Small intestine (tissue), 7 donors: ENCODE measurements at regions not wholly inside any gene's neighbourhood (a gene's known extent, or its start where the extent isn't known, plus 50 kb on each side); places are given as distances from the start of the nearest gene placed in this dataset.

Experiments used
- DNase-seq, 2 donors: peaks; one replicate each; pipeline versions ENCODE4 v3.0.0 to v3.0.0-alpha.2; 2013
- FAIRE-seq: peaks from 2 replicates; lab custom pipeline; 2012; peaks lifted over from hg19 to GRCh38; lab: Jason Lieb, UNC
- H3K27ac ChIP-seq, 3 donors: one replicate each; pipeline ENCODE4 v1.5.1; 2013; ENCODE audit warnings: low read length in 2 of 3, mild to moderate bottlenecking in 2 of 3, control low read depth in 1 of 3, inconsistent platforms in 1 of 3, low read depth in 1 of 3, moderate library complexity in 1 of 3
- H3K27me3 ChIP-seq, 3 donors: one replicate each; pipeline ENCODE4 v1.6.1; 2013; ENCODE audit warnings: low read length in 3 of 3, inconsistent platforms in 1 of 3; ENCODE audit not compliant: control insufficient read depth in 3 of 3, insufficient read depth in 3 of 3
- H3K36me3 ChIP-seq, 3 donors: one replicate each; pipeline ENCODE4 v1.6.1; 2013; ENCODE audit warnings: low read length in 3 of 3, inconsistent platforms in 1 of 3, low read depth in 1 of 3, mild to moderate bottlenecking in 1 of 3, moderate library complexity in 1 of 3; ENCODE audit not compliant: control insufficient read depth in 3 of 3, insufficient read depth in 2 of 3
- H3K4me1 ChIP-seq, 3 donors: one replicate each; pipeline ENCODE4 v1.6.1; 2013; ENCODE audit warnings: low read length in 2 of 3, inconsistent platforms in 1 of 3, low read depth in 1 of 3, mild to moderate bottlenecking in 1 of 3, moderate library complexity in 1 of 3; ENCODE audit not compliant: control insufficient read depth in 3 of 3, insufficient read depth in 2 of 3
- H3K4me3 ChIP-seq, 3 donors: one replicate each; pipeline ENCODE4 v1.5.1; 2013; ENCODE audit warnings: low read length in 3 of 3, control low read depth in 1 of 3, inconsistent platforms in 1 of 3, low read depth in 1 of 3, mild to moderate bottlenecking in 1 of 3, moderate library complexity in 1 of 3
- H3K9me3 ChIP-seq, 2 donors: one replicate each; pipeline ENCODE4 v1.6.1; 2013; ENCODE audit warnings: low read depth in 1 of 2, low read length in 1 of 2; ENCODE audit not compliant: control insufficient read depth in 2 of 2, insufficient read depth in 1 of 2
- WGBS, 3 donors: extraction: QIAGEN DNeasy Blood & Tissue Kit; methylation state at CpG; one replicate each; pipeline ENCODE4 v1.1.7; 2013; 5-methylcytosine and 5-hydroxymethylcytosine counted together
- donor health status: healthy with polysubstance abuse.
- donor health status: control.
- donor health status: control.
- donor health status: Bipolar disorder and iron deficiency.
- donor health status: healthy.

GRCh38 chr22:49663823-49664222 lies 163.8 kb downstream of the BRD1 start:
- no peak for DNase-seq
- Histone ChIP-seq H3K27ac (no peak overlapping the region), H3K4me1 (no peaks in the 10 kb centered on the region), H3K4me3 (no peak overlapping the region), H3K36me3 (no peaks in the 10 kb centered on the region), H3K27me3 (peaks cover 0 to 3% (median 0%) of the 10 kb centered on the region in 3 donors), H3K9me3 (no peaks in the 10 kb centered on the region)
- FAIRE-seq = no peak
- 69 to 82% (median 75%) methylated on average over 7 of the region's 7 CpGs for WGBS, 3 donors

DNA sequence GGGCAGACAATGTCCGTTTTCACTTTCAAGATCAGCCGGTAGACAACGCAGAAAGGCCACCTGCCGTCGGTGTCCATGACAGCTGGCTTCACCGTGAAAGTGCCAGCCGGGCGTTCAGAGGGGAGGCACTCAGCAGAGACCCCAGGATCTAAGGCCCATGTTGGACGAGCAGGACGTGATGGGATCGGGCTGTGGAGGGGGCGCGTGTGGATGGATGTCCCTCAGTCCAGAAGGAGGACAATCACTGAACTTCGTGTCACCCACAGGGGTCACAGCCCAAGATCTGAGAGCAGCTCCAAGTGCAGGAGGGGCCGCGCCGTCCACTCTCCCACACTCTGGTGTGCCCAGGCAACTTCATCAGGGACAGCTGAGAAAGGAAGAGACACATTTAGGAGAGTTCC lies 164.4 kb downstream of the BRD1 start:
- Histone ChIP-seq H3K27me3 (peaks cover 0 to 1% (median 0%) of the 10 kb centered on the region in 3 donors), H3K9me3 (no peaks in the 10 kb centered on the region), H3K4me1 (no peaks in the 10 kb centered on the region), H3K4me3 (no peak overlapping the region), H3K36me3 (no peaks in the 10 kb centered on the region), H3K27ac (no peak overlapping the region)
- WGBS, 3 donors = 84 to 92% (median 89%) methylated on average over 17 of the region's 17 CpGs
- DNase-seq (no peak), FAIRE-seq (no peak)

GRCh38 chr22:49662681-49663080 lies 165.0 kb downstream of the BRD1 start:
- H3K4me3 ChIP-seq = no peak overlapping the region
- H3K9me3 ChIP-seq = no peaks in the 10 kb centered on the region
- H3K36me3 ChIP-seq = no peaks in the 10 kb centered on the region
- H3K4me1 ChIP-seq = no peaks in the 10 kb centered on the region
- DNase-seq (no peak), FAIRE-seq (no peak)
- H3K27me3 ChIP-seq = no peaks in the 10 kb centered on the region
- H3K27ac ChIP-seq = no peak overlapping the region
- 72 to 80% (median 80%) methylated on average over 18 of the region's 18 CpGs for WGBS, 3 donors

DNA sequence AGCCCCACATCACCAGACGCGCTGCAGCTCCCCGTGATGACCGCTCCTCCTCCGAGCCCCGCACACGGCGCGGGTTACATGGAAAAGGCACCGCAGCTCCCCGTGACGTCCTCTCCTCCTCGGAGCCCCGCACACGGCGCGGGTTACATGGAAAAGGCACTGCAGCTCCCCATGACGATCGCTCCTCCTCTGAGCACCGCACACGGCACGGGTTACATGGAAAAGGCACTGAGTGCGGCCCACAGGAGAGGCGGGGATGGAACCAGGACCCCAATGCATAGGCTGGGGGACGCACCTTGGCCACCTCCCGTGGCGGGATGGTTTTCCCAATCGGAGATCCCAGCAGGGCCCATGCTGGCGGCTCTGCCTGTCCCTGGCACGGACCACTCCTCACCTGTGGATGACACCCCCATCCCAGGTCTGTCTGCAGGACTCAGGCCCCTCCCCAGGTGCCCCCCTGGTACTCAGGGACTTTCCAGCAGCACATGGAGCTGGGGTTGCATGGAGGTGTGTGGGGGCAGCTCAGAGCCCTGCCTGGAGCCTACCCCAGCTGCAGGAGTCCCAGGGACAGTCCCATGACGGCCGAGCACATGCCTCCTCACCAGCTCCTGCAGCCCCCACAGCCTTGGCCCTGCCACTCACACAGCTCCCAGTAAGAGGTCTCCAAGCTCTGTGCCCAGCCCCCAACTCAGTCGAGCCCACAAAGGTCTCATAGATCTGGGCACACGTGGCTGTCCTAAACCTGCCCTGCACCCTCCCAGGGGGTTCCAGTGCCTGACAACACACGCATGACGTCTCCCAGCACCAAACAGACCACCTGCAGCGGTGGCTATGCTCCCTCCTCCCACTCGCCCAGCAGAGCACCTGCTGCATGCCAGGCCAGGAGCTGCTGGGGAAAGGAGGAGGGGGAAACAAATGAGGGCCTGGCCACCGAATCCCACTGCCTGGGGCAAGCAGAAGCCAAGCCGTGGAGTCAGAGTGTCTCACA lies 166.6 kb downstream of the BRD1 start:
- Histone ChIP-seq H3K27me3 (no peaks in the 10 kb centered on the region), H3K36me3 (no peaks in the 10 kb centered on the region), H3K4me3 (no peak overlapping the region), H3K4me1 (no peaks in the 10 kb centered on the region), H3K27ac (no peak overlapping the region), H3K9me3 (no peaks in the 10 kb centered on the region)
- no peak for DNase-seq
- WGBS, 3 donors = 78 to 81% (median 78%) methylated on average over 39 to 40 of the region's 40 CpGs
- FAIRE-seq = no peak

- no peak overlapping the region for H3K27ac ChIP-seq
- no peaks in the 10 kb centered on the region for H3K27me3 ChIP-seq
- no peak for FAIRE-seq
- no peaks in the 10 kb centered on the region for H3K4me1 ChIP-seq
- H3K9me3 ChIP-seq = no peaks in the 10 kb centered on the region
- no peak for DNase-seq
- no peaks in the 10 kb centered on the region for H3K36me3 ChIP-seq
- 79 to 89% (median 83%) methylated on average over 11 to 16 of the region's 16 CpGs for WGBS, 3 donors
- no peak overlapping the region for H3K4me3 ChIP-seq
These were observed 167.4 kb downstream of the BRD1 start for GRCh38 chr22:49660321-49660720.

- Histone ChIP-seq H3K36me3 (no peaks in the 10 kb centered on the region), H3K27ac (no peak overlapping the region), H3K4me1 (peaks cover 0 to 2% (median 0%) of the 10 kb centered on the region in 3 donors), H3K4me3 (no peak overlapping the region), H3K27me3 (no peaks in the 10 kb centered on the region), H3K9me3 (no peaks in the 10 kb centered on the region)
- FAIRE-seq (no peak), DNase-seq (no peak)
- WGBS, 3 donors = 68 to 81% (median 77%) methylated on average over 19 of the region's 19 CpGs
These were observed 167.8 kb downstream of the BRD1 start for GRCh38 chr22:49659924-49660315.

- H3K9me3 ChIP-seq = no peaks in the 10 kb centered on the region
- H3K36me3 ChIP-seq = no peaks in the 10 kb centered on the region
- 64 to 78% (median 74%) methylated on average over 19 of the region's 19 CpGs for WGBS, 3 donors
- peaks cover 0 to 3% (median 0%) of the 10 kb centered on the region in 3 donors for H3K4me1 ChIP-seq
- no peak overlapping the region for H3K27ac ChIP-seq
- no peak overlapping the region for H3K4me3 ChIP-seq
- FAIRE-seq = no peak
- no peak for DNase-seq
- H3K27me3 ChIP-seq = no peaks in the 10 kb centered on the region
These were observed 168.3 kb downstream of the BRD1 start for GRCh38 chr22:49659281-49659923.

DNA sequence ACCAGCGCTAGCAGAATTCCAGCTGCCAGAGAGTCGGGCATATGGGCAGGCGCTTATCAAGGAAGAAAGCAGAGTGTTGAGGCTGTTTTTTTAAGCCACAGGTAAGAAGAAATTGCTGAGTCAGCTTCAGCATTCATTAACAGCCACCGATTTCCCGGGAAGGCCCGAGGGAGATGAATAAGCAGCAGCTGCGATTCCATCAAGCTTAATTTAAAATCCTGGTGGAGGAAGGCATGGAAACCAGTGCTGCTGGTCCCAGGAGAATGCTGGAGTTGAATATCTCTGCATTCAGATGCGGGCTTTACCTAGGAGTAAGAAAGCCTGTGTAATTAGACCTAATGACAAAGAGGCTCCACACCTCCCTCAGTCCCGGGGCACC lies 168.8 kb downstream of the BRD1 start:
- DNase-seq = no peak
- Histone ChIP-seq H3K36me3 (no peaks in the 10 kb centered on the region), H3K9me3 (no peaks in the 10 kb centered on the region), H3K27me3 (no peaks in the 10 kb centered on the region), H3K4me3 (no peak overlapping the region), H3K27ac (no peak overlapping the region), H3K4me1 (peaks cover 0 to 3% (median 0%) of the 10 kb centered on the region in 3 donors)
- FAIRE-seq = no peak
- WGBS, 3 donors = 28 to 52% (median 40%) methylated on average over 9 of the region's 9 CpGs
